Stomach (tissue), 8 donors: ENCODE measurements at regions not wholly inside any gene's neighbourhood (a gene's known extent, or its start where the extent isn't known, plus 50 kb on each side); places are given as distances from the start of the nearest gene placed in this dataset.
A peak's percentile ranks its signal among the peaks of the same experiment; 100 is the strongest.
"Not testable (repeated sequence)": the region's sequence is repeated elsewhere in the genome, so short reads cannot be mapped to it uniquely, and the experiment has no call there.

Experiments
- DNase-seq, 2 donors: peaks; one replicate each; pipeline versions ENCODE4 v3.0.0 to v3.0.0-alpha.2; 2013 to 2019
- H3K27ac ChIP-seq, 5 donors: fragments of 200-600 bp in 4 of 5; sonication (generic) in 4 of 5; one replicate each; pipeline ENCODE4 v1.5.1; 2013 to 2019; ENCODE audit warnings: mild to moderate bottlenecking in 1 of 5, moderate library complexity in 1 of 5
- H3K27me3 ChIP-seq, 3 donors: fragments of 200-600 bp; sonication (generic); one replicate each; pipeline ENCODE4 v1.5.1; 2017 to 2019; ENCODE audit warnings: mixed run types in 1 of 3
- H3K36me3 ChIP-seq, 4 donors: fragments of 200-600 bp; sonication (generic); 1 replicate in 3 of 4; 2 replicates in 1 of 4; pipeline ENCODE4 v1.5.1; 2016 to 2019
- H3K4me1 ChIP-seq, 4 donors: fragments of 200-600 bp; sonication (generic); one replicate each; pipeline ENCODE4 v1.5.1; 2016 to 2019
- H3K4me3 ChIP-seq, 4 donors: fragments of 200-600 bp; sonication (generic) in 3 of 4; one replicate each; pipeline ENCODE4 v1.5.1; 2016 to 2019; ENCODE audit warnings: mild to moderate bottlenecking in 1 of 4
- H3K9me3 ChIP-seq, 4 donors: fragments of 200-600 bp; sonication (generic); one replicate each; pipeline ENCODE4 v1.5.1; 2016 to 2019
- CTCF ChIP-seq, 7 experiments: fragments of 450-650 bp in 4 of 7; fragments of 200-600 bp in 3 of 7; sonication (generic) in 3 of 7; IDR thresholded peaks; one replicate each; pipeline ENCODE4 v1.5.1; 2016 to 2019; ENCODE audit warnings: antibody characterized with exemption in 7 of 7, control low read depth in 2 of 7, mild to moderate bottlenecking in 1 of 7
- EP300 ChIP-seq: sonication (generic); formaldehyde crosslinking; IDR thresholded peaks from one replicate; pipeline ENCODE4 v1.6.1; 2017; ENCODE audit warnings: antibody characterized with exemption
- POLR2A ChIP-seq, 4 donors: fragments of 450-650 bp; IDR thresholded peaks; one replicate each; pipeline ENCODE4 v1.6.1; 2016; ENCODE audit warnings: antibody characterized with exemption in 4 of 4, control low read depth in 2 of 4, mild to moderate bottlenecking in 1 of 4, moderate library complexity in 1 of 4
- POLR2AphosphoS5 ChIP-seq, 3 donors: sonication (generic); formaldehyde crosslinking; IDR thresholded peaks; one replicate each; pipeline ENCODE4 v1.6.1; 2016; ENCODE audit warnings: antibody characterized with exemption in 3 of 3
- WGBS, 5 donors: extraction: QIAGEN DNeasy Blood & Tissue Kit in 3 of 5; methylation state at CpG; one replicate each; pipeline versions ENCODE4 v1.1.5 to v1.1.7; 2013 to 2018; 5-methylcytosine and 5-hydroxymethylcytosine counted together
- intact Hi-C: fragments of 100-400 bp; cut with DNase I; formaldehyde crosslinking; loops from one replicate; pipeline ENCODE4 v1.15.1; 2023; ENCODE audit warnings: low total_unique reads
- donor health status: healthy with polysubstance abuse.
- donor health status: Bipolar disorder and iron deficiency.
- donor health status: healthy.

GRCh38 chr5:82721087-82721410 lies 356.1 kb downstream of the TMEM167A start:
- Histone ChIP-seq H3K36me3 (no peaks in the 10 kb centered on the region), H3K4me1 (no peaks in the 10 kb centered on the region), H3K27ac (no peak overlapping the region), H3K9me3 (no peaks in the 10 kb centered on the region), H3K4me3 (no peak overlapping the region), H3K27me3 (no peaks in the 10 kb centered on the region)
- TF ChIP-seq POLR2AphosphoS5 (IDR thresholded peaks at IDR 0.05), result no peak
- no peak for TF ChIP-seq POLR2A (IDR thresholded peaks at IDR 0.05)
- no peak for TF ChIP-seq EP300
- TF ChIP-seq CTCF (IDR thresholded peaks at IDR 0.05), result no peak
- DNase-seq, result no peak
- intact Hi-C loops, result no loop called here
- 31 to 60% (median 38%) methylated on average over 1 of the region's 1 CpG for WGBS, 5 donors

GRCh38 chr5:82720213-82721086 lies 356.7 kb downstream of the TMEM167A start:
- no peaks in the 10 kb centered on the region for H3K27me3 ChIP-seq
- H3K36me3 ChIP-seq, result no peaks in the 10 kb centered on the region
- H3K27ac ChIP-seq, result no peak overlapping the region
- intact Hi-C loops, result no loop called here
- H3K9me3 ChIP-seq, result no peaks in the 10 kb centered on the region
- 52 to 68% (median 60%) methylated on average over 6 of the region's 6 CpGs for WGBS, 5 donors
- DNase-seq, result no peak
- H3K4me3 ChIP-seq, result no peak overlapping the region
- TF ChIP-seq CTCF (IDR thresholded peaks at IDR 0.05), result no peak
- TF ChIP-seq POLR2A (IDR thresholded peaks at IDR 0.05), result no peak
- no peak for TF ChIP-seq EP300
- no peak for TF ChIP-seq POLR2AphosphoS5 (IDR thresholded peaks at IDR 0.05)
- H3K4me1 ChIP-seq, result no peaks in the 10 kb centered on the region

GRCh38 chr5:82719368-82719767 lies 357.8 kb downstream of the TMEM167A start:
- Histone ChIP-seq H3K9me3 (no peaks in the 10 kb centered on the region), H3K27ac (no peak overlapping the region), H3K36me3 (no peaks in the 10 kb centered on the region), H3K27me3 (no peaks in the 10 kb centered on the region), H3K4me1 (no peaks in the 10 kb centered on the region), H3K4me3 (no peak overlapping the region)
- TF ChIP-seq EP300 (no peak), POLR2A (IDR thresholded peaks at IDR 0.05) (no peak)
- 52 to 77% (median 59%) methylated on average over 1 of the region's 1 CpG for WGBS, 5 donors
- intact Hi-C loops, result no loop called here
- DNase-seq, result peak in 1 of 2 donors; percentile 74

- H3K36me3 ChIP-seq, result no peaks in the 10 kb centered on the region
- H3K9me3 ChIP-seq, result no peaks in the 10 kb centered on the region
- H3K27me3 ChIP-seq, result no peaks in the 10 kb centered on the region
- DNase-seq, result no peak
- no peak overlapping the region for H3K4me3 ChIP-seq
- intact Hi-C loops, result no loop called here
- no peak overlapping the region for H3K27ac ChIP-seq
- no peak for TF ChIP-seq POLR2AphosphoS5 (IDR thresholded peaks at IDR 0.05)
- no peak for TF ChIP-seq CTCF (IDR thresholded peaks at IDR 0.05)
- TF ChIP-seq EP300, result no peak
- WGBS, 5 donors, result 88 to 95% (median 91%) methylated on average over 2 of the region's 2 CpGs
- H3K4me1 ChIP-seq, result no peaks in the 10 kb centered on the region
These were observed 359.5 kb downstream of the TMEM167A start for GRCh38 chr5:82717738-82718137.

GRCh38 chr5:82714732-82715131 lies 362.5 kb downstream of the TMEM167A start:
- intact Hi-C loops, H3K4me3 ChIP-seq, H3K36me3 ChIP-seq, DNase-seq, H3K4me1 ChIP-seq, H3K9me3 ChIP-seq, H3K27ac ChIP-seq, H3K27me3 ChIP-seq: not testable (repeated sequence)
- WGBS, 5 donors, result 92 to 100% (median 97%) methylated on average over 2 to 21 of the region's 21 CpGs
